GM18499 (cell line): ENCODE measurements at regions not wholly inside any gene's neighbourhood (a gene's known extent, or its start where the extent isn't known, plus 50 kb on each side); places are given as distances from the start of the nearest gene placed in this dataset.

Source experiments
- ATAC-seq: cut with Tn5 transposase; IDR thresholded peaks from one replicate; pipeline ENCODE4 v1.9.1; 2021; ENCODE audit warnings: moderate number of reproducible peaks; ENCODE audit not compliant: insufficient read depth, unreplicated experiment

GRCh38 chr4:73001885-73002284, 67.6 kb downstream of the COX18 start:
- no peak for ATAC-seq

DNA sequence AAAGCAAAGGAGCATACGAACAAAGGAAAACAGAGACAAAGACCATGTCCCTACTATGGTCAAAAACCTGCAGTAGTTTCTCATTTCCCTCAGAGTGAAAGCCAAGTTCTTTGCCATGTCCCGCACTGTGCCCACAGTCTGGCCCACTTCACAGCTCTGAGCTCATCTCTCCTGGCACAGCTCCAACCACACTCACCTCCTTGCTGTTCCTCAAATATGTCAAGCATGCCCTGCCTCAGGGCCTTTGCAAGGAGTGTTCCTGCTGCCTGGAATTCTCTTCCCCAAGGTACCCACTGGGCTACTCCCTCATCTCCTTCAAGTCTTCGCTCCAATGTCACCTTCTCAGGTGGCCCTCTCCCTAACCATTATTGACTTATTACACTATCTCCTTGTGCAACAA, 72.1 kb downstream of the COX18 start:
- no peak for ATAC-seq

DNA sequence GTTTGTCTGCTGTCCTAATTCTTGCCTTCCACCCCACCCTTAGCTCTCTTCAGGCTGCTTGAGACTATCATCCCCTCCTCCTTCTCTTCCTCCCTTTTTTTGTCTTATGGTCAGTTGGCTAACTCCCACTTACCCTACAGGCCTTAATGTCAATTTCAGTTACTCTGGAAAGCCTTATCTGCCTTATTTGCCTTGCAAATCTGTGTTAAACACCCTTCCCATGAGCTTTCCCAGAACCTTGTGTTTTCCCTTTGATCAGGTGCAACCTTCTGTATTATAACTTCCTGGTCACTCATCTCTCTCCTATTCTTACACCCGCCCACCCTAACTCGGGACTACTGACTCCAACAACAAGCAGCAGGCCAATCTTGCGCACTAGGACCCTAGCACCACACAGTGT, 74.8 kb downstream of the COX18 start:
- no peak for ATAC-seq

DNA sequence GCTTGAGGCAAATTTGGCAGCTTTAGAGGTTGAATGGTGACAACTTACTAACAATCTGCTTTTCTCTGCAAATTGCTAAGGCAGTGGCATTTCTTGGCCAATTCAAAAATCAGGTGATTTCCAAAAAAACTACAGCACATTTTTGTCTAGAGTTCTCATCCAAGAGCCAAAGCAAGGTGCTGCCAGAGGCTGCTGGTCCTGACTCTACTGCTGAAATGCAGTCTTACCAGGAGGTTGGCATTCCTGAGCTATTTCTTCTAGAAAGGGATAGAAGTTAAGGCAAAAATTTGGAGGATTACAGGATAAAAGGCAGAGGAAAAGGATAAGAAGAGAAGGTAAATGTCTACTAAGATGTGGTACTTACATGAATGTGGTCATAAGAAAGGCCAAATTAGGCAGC, 75.6 kb downstream of the COX18 start:
- no peak for ATAC-seq

GRCh38 chr4:72991873-72992272, 77.6 kb downstream of the COX18 start:
- no peak for ATAC-seq

GRCh38 chr4:72987741-72988729, 81.5 kb downstream of the COX18 start:
- ATAC-seq, result no peak

GRCh38 chr4:72984351-72984750, 85.2 kb downstream of the COX18 start:
- no peak for ATAC-seq

DNA sequence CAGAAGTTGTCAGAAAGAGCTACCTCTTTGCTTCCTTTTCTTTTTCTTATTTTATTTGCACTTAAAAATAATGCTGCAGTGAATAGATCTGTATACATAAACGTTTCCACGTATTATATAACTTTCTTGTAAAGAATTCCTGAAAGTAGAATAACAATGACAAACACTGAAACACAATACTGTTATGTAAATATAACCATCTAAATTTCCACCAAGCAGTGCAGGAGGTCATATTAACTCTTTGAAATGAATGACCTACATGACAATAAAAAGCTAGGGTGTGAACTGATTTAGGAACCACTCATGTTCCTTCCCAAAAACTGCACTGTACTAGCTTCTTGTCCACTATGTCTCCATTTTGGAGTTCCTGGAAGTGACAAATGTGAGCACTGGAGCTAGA, 85.8 kb downstream of the COX18 start:
- ATAC-seq, result no peak

GRCh38 chr4:72977936-72978485, 91.5 kb downstream of the COX18 start:
- ATAC-seq, result no peak

DNA sequence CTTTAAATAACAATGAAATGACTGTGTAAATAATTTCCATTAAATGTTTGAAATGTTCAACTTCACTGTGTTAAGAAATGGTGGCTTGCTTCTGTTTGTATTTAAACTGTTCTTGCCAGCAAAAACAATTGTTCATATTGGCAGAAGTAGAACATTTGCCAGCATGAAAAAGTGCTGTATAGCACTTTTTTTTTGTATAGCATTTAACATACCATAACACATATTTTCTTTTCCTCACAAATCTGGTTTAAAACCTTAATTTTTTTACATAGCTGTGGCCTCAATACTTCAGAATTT, 94.1 kb downstream of the COX18 start:
- ATAC-seq, result no peak

- ATAC-seq, result no peak
Measured at GRCh38 chr4:72974694-72975487, 94.6 kb downstream of the COX18 start.

DNA sequence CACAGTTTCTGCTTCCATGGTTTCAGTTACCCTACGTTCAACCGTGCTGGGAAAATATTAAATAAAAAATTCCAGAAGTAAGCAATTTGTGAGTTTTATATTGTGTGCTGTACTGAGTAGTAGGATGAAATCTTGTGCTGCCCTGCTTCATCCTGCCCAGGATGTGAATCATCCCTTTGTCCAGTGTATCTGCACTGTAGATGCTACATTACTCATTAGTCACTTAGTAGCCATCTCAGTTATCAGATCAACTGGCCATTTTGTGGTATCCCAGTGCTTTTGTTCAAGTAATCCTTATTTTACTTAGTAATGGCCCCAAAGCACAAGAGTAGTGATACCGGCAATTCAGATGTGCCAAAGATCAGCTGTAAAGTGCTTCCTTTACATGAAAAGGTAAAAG, 97.9 kb downstream of the COX18 start:
- ATAC-seq, result no peak

- ATAC-seq, result no peak
Measured at GRCh38 chr4:72970756-72971155, 98.8 kb downstream of the COX18 start.

GRCh38 chr4:72969976-72970375, 99.5 kb downstream of the COX18 start:
- no peak for ATAC-seq

DNA sequence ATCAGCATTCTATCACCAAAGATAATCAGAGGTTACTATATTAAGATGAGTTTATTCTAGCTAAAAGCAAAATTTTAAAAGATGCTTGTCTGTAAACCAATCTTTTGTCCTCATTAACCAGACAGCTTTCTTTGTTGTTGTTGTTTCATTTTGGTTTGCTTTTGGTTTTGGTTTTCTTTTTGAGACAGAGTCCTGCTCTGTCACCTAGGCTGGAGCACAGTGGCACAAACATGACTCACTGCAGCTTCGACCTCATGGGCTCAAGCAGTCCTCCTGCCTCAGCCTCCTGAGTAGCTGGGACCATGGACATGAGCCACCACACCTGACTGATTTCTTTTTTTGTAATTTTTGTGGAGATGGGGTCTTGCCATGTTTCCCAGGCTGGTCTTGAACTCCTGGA, 102.9 kb downstream of the COX18 start:
- ATAC-seq, result peak; percentile 85

DNA sequence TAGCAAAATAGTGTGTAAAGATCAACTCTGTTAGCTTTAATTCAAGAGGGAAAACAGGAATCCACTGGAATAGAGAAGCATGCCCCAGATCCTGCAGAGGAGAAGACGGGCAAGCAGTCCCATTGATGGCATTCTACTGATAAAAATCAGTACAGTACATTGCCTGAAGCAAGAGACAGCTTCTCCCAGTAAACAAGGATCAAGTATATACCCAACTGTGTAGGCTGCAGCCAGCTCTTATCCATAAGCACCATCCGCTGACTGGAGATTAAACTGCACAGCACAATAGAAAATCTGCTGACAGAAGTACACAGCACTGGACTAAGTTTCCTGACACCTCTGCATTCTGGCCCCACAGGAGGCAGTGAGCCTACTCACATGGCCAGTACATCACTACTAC, 110.1 kb downstream of the COX18 start:
- ATAC-seq, result no peak

- no peak for ATAC-seq
Measured at GRCh38 chr4:72954811-72955210, 114.7 kb downstream of the COX18 start.

- no peak for ATAC-seq
Measured at GRCh38 chr4:72953571-72953970, 115.9 kb downstream of the COX18 start.

DNA sequence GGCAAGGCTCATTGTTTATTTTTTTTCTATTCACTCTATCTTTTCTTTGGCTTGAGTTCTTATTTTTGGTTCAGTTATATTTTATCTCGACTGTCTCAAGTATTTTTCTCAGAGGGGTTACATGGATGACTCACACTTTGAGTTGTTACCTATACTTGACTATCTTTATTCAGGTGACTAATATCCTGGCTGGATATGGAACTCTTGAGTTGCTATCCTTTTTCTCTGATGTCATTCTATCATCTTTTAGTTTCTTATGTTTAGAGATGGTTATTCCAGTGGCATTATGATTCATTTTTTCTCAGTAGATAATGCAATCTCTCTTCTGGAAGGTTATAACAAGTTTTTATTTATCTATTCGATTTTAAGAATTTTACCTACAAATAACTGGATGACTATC, 117.9 kb downstream of the COX18 start:
- no peak for ATAC-seq

DNA sequence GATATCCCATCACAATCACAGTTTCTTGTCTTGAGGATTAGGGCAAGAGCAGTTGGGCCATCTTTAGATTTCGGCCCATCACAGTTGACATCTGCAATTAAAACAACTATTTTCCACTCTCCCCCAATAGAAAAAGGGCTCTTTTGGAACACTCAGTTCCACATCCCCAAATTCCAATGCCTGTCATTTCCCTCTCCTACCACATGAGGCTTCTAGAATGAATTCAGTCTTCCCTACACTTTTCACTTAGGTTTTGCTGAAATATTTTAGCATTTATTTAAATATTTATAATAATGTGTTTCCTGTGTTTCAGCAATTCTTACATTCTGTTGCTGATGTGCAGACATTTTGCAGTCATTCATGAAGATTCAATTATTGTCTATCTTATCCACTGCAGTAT, 118.4 kb downstream of the COX18 start:
- no peak for ATAC-seq

DNA sequence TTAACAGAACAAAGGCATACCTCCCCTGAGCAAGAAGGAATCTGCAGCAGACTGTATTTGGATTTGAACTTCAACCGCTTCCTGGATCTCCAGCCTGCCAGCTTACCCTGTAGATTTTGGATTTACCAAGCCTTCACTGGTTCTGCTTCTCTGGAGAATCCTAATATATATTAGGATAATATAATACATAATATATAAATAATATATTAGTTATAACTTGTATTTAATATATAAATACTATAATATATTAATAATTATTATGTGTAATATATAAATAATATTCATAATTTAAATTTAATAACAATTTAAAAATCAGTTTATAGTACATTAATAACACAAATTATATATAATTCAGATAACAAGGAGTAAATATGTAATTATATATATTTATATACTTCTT, 121.4 kb downstream of the COX18 start:
- ATAC-seq, result no peak
